HEK293T (cell line): ENCODE measurements at regions not wholly inside any gene's neighbourhood (a gene's known extent, or its start where the extent isn't known, plus 50 kb on each side); places are given as distances from the start of the nearest gene placed in this dataset.

ENCODE experiments used
- CTCF ChIA-PET: fragments of 350-600 bp; formaldehyde crosslinking; extraction: SDS; loops from one replicate; lab custom pipeline; 2021; ENCODE audit warnings: antibody characterized with exemption, inconsistent platforms; lab: Yijun Ruan, JAX
- POLR2A ChIA-PET: fragments of 350-600 bp; formaldehyde crosslinking; extraction: SDS; loops from one replicate; lab custom pipeline; 2020; ENCODE audit warnings: antibody characterized with exemption, inconsistent platforms; lab: Yijun Ruan, JAX
- DNase-seq: peaks from one replicate; pipeline ENCODE4 v3.0.0; 2012; ENCODE audit warnings: mixed read lengths; ENCODE audit errors: extremely low spot score
- ARNT ChIP-seq: fragments of 450-650 bp; IDR thresholded peaks from 2 replicates; pipeline ENCODE4 v1.6.1; 2017; ENCODE audit warnings: mild to moderate bottlenecking
- BHLHE40 ChIP-seq: fragments of 450-650 bp; IDR thresholded peaks from 2 replicates; pipeline ENCODE4 v1.6.1; 2016; ENCODE audit warnings: mild to moderate bottlenecking, moderate library complexity, borderline replicate concordance
- CTBP1 ChIP-seq: fragments of 450-650 bp; IDR thresholded peaks from 2 replicates; pipeline ENCODE4 v1.6.1; 2016; ENCODE audit warnings: borderline replicate concordance
- ELF4 ChIP-seq: fragments of 450-650 bp; IDR thresholded peaks from 2 replicates; pipeline ENCODE4 v1.6.1; 2017; ENCODE audit warnings: antibody characterized with exemption
- FOXA1 ChIP-seq: fragments of 450-650 bp; IDR thresholded peaks from 2 replicates; pipeline ENCODE4 v1.6.1; 2016; ENCODE audit warnings: mild to moderate bottlenecking
- FOXK2 ChIP-seq: fragments of 450-650 bp; IDR thresholded peaks from 2 replicates; pipeline ENCODE4 v1.6.1; 2016; ENCODE audit warnings: mild to moderate bottlenecking
- FOXM1 ChIP-seq: fragments of 450-650 bp; IDR thresholded peaks from 2 replicates; pipeline ENCODE4 v1.6.1; 2017; ENCODE audit warnings: mild to moderate bottlenecking, borderline replicate concordance
- HDGF ChIP-seq: fragments of 450-650 bp; IDR thresholded peaks from 2 replicates; pipeline ENCODE4 v1.6.1; 2017; ENCODE audit warnings: antibody characterized with exemption, borderline replicate concordance
- L3MBTL2 ChIP-seq: fragments of 450-650 bp; conservative IDR thresholded peaks from 2 replicates; pipeline ENCODE4 v1.6.1; 2016; ENCODE audit warnings: mild to moderate bottlenecking
- LEF1 ChIP-seq: fragments of 450-650 bp; IDR thresholded peaks from 2 replicates; pipeline ENCODE4 v1.6.1; 2017; ENCODE audit warnings: mild to moderate bottlenecking, borderline replicate concordance
- NFRKB ChIP-seq: fragments of 450-650 bp; IDR thresholded peaks from 2 replicates; pipeline ENCODE4 v1.6.1; 2016; ENCODE audit warnings: mild to moderate bottlenecking, moderate library complexity
- SP1 ChIP-seq: fragments of 450-650 bp; IDR thresholded peaks from 2 replicates; pipeline ENCODE4 v1.6.1; 2017
- SUZ12 ChIP-seq: fragments of 450-650 bp; IDR thresholded peaks from 2 replicates; pipeline ENCODE4 v1.6.1; 2016; ENCODE audit warnings: mild to moderate bottlenecking
- TARDBP ChIP-seq: fragments of 450-650 bp; IDR thresholded peaks from 2 replicates; pipeline ENCODE4 v1.6.1; 2016
- ZNF384 ChIP-seq: fragments of 450-650 bp; IDR thresholded peaks from 2 replicates; pipeline ENCODE4 v1.6.1; 2016
- TF ChIP-seq, protein P1 (sequence below): fragments of 450-650 bp; IDR thresholded peaks from 2 replicates; pipeline ENCODE4 v1.6.1; 2016

DNA sequence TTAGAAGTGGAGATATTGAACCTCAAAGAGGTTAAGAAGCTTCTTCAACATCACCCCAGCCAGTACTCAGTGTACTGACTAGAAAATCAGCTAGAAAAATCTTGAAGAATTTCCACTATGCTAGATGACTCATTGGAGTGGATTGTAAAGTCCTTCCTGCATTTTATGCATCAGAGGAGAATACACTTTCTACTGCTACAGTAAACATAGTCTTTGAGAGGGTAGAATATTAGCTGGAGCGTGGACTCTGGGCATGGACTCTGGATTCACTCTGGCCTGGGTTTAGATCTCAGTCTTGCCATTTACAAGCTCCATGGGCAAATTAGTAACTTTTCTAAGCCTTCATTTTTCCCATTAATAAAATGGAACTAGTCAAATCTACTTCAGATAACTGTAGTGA, 215.9 kb downstream of the IRS1 start:
- TF ChIP-seq FOXM1 (no peak), BHLHE40 (no peak), L3MBTL2 (no peak), ARNT (no peak), FOXK2 (no peak), TARDBP (no peak), FOXA1 (no peak), SP1 (no peak), ZNF384 (no peak), ELF4 (no peak), LEF1 (no peak)
- TF ChIP-seq, protein P1, sequence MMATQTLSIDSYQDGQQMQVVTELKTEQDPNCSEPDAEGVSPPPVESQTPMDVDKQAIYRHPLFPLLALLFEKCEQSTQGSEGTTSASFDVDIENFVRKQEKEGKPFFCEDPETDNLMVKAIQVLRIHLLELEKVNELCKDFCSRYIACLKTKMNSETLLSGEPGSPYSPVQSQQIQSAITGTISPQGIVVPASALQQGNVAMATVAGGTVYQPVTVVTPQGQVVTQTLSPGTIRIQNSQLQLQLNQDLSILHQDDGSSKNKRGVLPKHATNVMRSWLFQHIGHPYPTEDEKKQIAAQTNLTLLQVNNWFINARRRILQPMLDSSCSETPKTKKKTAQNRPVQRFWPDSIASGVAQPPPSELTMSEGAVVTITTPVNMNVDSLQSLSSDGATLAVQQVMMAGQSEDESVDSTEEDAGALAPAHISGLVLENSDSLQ: no peak
- DNase-seq: no peak
- CTCF ChIA-PET: no interaction called here
- POLR2A ChIA-PET: no interaction called here

DNA sequence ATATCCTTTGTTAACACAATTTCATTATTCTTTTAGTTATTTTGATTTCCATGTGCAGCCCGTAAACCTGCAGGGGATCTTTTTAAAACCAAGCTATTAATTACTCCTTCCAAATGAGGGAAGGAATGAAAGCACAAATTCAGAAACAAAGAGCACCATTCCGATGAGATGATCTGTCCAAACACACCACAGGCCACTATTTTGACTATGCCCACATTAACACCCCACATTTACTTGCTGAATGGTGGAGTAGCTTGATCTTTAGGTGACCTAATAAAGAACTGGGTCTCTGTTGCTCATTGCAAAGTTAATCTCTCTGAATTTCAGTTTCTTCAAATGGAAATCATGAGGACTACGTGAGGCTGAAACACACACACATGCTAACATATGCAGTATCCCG, 218.0 kb downstream of the IRS1 start:
- no peak for TF ChIP-seq SUZ12
- no peak for TF ChIP-seq TARDBP
- no peak for TF ChIP-seq L3MBTL2
- TF ChIP-seq CTBP1: no peak
- no peak for TF ChIP-seq NFRKB
- TF ChIP-seq LEF1: no peak
- no peak for DNase-seq
- CTCF ChIA-PET: no interaction called here
- POLR2A ChIA-PET: no interaction called here

DNA sequence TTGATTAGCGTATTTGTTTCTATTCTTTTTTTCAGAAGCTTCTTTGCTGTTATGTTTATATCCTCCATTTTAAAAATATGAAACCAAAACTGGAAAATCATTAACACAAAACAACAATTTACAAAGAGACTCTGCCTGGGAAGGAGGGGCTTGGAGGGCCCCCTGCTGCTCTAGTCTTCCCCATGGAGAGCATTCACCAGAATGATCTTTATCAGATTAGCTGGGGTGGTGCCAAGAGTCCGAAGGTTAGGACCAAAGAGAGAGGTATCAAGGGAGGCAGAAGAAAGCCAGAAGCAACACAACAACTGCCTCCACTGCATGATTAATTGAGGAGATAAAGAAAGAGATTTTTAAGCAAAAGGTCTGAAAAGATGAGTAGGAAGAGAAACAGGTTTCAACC, 218.6 kb downstream of the IRS1 start:
- CTCF ChIA-PET: no interaction called here
- no peak for TF ChIP-seq ARNT
- TF ChIP-seq BHLHE40: no peak
- no peak for TF ChIP-seq L3MBTL2
- no peak for TF ChIP-seq FOXA1
- no peak for DNase-seq
- POLR2A ChIA-PET: no interaction called here

DNA sequence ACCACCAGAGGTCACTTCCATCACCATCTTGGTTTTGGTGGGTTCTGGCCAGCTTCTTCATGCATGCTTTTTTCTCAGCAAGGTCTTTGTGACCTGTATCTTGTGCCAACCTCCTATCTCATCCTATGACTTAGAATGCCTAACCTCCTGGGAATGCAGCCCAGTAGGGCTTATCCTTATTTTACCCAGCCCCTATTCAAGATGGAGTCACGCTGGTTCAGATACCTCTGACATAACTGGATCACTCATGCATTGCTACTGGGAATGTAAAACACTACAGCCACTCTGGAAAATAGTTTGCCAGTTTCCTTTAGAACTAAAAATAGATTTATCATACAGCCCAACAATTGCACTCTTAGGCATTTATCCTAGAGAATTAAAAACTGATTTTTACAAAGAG, 219.2 kb downstream of the IRS1 start:
- no peak for DNase-seq
- ChIA-PET CTCF (no interaction called here), POLR2A (no interaction called here)
- TF ChIP-seq FOXK2 (no peak), ZNF384 (no peak), ARNT (no peak), HDGF (no peak)
- TF ChIP-seq, protein P1: no peak

DNA sequence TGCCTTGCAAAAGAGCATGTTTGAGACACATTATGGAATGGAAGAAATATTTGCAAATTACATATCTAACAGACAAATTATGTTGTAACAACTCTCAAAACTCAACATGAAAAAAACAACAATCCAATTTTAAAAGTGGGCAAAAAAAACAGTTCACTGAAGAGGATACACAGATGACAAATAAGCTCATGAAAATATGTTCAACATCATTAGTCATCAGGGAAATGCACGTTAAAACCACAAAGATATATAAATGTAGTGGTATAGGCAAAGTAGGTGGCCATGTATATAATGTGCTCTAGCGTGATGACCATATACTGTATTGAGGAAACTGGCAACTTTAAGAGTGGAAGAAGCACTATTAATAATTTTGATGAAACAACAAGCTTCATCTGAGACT, 220.1 kb downstream of the IRS1 start:
- DNase-seq: no peak
- no peak for TF ChIP-seq LEF1
- CTCF ChIA-PET: no interaction called here
- POLR2A ChIA-PET: no interaction called here

DNA sequence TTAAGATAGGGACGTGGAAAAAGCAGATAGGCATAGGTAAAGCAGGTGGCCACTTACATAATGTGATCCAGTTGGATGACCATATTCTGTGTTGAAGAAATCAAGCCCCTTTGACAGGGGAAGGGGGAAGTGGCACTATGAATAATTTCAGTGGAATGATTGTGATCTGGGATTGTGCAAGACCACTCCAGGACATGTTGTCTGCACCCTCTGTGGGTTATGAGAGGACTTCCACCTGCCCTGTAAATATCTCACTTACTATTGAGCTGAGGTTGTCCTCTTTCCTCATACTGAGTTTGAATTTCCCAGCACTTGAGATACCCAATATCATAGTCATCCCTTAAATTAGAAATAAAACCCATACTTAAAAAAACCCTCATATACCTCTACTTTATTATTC, 220.7 kb downstream of the IRS1 start:
- no peak for TF ChIP-seq ZNF384
- no peak for TF ChIP-seq ELF4
- TF ChIP-seq LEF1: no peak
- TF ChIP-seq ARNT: no peak
- TF ChIP-seq NFRKB: no peak
- no peak for TF ChIP-seq FOXA1
- TF ChIP-seq, protein P1: no peak
- TF ChIP-seq TARDBP: no peak
- CTCF ChIA-PET: no interaction called here

DNA sequence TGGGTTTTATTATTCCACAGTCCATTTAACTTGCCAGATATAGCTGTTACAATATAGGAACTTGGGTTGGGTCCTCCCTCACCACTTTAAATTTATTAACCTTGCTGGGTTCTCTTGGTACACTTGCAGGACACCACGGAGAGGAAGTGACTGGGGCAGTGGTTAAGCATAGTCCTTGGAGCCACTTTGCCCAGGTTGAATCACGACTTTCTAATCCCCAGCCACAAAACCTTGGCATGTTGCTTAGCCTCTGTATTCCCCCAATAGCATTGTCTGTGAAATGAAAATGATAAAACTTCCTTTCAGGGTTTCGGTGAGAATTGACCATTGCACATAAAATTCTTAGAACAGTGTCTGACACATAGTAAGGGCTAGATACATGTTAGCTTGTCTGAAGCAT, 221.2 kb downstream of the IRS1 start:
- ChIA-PET CTCF (no interaction called here), POLR2A (no interaction called here)
- DNase-seq: no peak
- TF ChIP-seq LEF1 (no peak), SUZ12 (no peak), ZNF384 (no peak), NFRKB (no peak), FOXK2 (no peak)
- TF ChIP-seq, protein P1: no peak

More for the DNA sequence above, 220.7 kb downstream of the IRS1 start:
- POLR2A ChIA-PET: no interaction called here
- no peak for DNase-seq
